ENCODE measurements at regions not wholly inside any gene's neighbourhood (a gene's known extent, or its start where the extent isn't known, plus 50 kb on each side); places are given as distances from the start of the nearest gene placed in this dataset.
A peak's percentile ranks its signal among the peaks of the same experiment; 100 is the strongest.

DNA sequence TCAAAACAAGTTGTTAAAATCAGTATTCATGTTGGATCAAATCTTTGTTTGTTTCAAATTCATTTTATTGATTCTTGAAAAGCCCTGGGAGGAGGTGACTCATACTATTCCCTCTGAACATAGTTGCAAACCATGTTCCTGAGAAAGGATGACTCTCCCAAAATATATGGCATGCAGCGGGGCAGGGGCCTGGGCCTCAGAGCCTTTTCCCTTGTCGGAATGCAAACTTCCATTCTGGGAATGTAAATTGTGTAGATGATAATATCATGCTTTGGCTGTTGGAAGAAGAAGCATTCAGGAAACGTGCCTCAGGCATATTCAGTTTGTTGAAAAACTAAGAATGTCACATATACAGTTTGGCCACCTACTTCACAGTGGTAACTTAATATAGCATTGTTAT lies 242.0 kb downstream of the AUH start:
- no peaks in the 10 kb centered on the region for H3K9me3 ChIP-seq
- intact Hi-C loops (cut with DNase I) = loop anchor here in 3 of 4 donors (5.0 kb wide), 3 partner anchors 73 to 303 kb away; partner anchors contain the start of gene NFIL3 (in 1 of the 3)
- no peaks in the 10 kb centered on the region for H3K27me3 ChIP-seq
- no peaks in the 10 kb centered on the region for H3K36me3 ChIP-seq
- H3K4me3 ChIP-seq = no peak overlapping the region
- WGBS, 3 donors = 5 to 19% (median 15%) methylated on average over 3 of the region's 3 CpGs
- peak overlapping the region in 1 of 2 donors; percentile 79 for H3K27ac ChIP-seq
- no peak for TF ChIP-seq POLR2A (IDR thresholded peaks at IDR 0.05)
- TF ChIP-seq EP300 (IDR thresholded peaks at IDR 0.05) = no peak
- TF ChIP-seq, protein P1, sequence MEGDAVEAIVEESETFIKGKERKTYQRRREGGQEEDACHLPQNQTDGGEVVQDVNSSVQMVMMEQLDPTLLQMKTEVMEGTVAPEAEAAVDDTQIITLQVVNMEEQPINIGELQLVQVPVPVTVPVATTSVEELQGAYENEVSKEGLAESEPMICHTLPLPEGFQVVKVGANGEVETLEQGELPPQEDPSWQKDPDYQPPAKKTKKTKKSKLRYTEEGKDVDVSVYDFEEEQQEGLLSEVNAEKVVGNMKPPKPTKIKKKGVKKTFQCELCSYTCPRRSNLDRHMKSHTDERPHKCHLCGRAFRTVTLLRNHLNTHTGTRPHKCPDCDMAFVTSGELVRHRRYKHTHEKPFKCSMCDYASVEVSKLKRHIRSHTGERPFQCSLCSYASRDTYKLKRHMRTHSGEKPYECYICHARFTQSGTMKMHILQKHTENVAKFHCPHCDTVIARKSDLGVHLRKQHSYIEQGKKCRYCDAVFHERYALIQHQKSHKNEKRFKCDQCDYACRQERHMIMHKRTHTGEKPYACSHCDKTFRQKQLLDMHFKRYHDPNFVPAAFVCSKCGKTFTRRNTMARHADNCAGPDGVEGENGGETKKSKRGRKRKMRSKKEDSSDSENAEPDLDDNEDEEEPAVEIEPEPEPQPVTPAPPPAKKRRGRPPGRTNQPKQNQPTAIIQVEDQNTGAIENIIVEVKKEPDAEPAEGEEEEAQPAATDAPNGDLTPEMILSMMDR (IDR thresholded peaks at IDR 0.05) = no peak
- no peak for DNase-seq
- peaks cover 7% of the 10 kb centered on the region for H3K4me1 ChIP-seq (ENCODE audit: insufficient read depth)

DNA sequence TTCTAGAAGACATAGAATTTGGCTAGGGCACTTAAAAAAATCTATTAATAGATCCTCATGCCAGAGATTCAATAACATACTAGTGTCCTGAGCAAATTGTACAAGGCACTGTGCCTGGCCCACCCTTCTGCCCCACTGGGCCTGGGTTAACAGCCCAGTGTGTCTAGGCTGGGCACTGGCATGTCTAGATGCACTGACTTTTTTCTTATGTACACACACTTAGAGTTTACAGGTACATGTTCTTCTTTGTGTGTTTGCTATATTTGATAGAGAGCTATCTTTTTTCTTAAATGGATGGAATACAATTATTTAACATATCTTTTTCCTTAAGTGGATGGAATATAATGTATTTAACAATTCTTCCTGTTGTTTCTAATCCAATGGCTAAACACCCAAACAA lies 241.5 kb downstream of the AUH start:
- DNase-seq = no peak
- intact Hi-C loops (cut with DNase I) = no loop called here
- TF ChIP-seq POLR2A (IDR thresholded peaks at IDR 0.05) = no peak
- TF ChIP-seq EP300 (IDR thresholded peaks at IDR 0.05) = no peak
- TF ChIP-seq, protein P1 (IDR thresholded peaks at IDR 0.05) = no peak
- Histone ChIP-seq H3K36me3 (no peaks in the 10 kb centered on the region), H3K27me3 (no peaks in the 10 kb centered on the region), H3K4me1 (ENCODE audit: insufficient read depth) (peaks cover 7% of the 10 kb centered on the region), H3K4me3 (no peak overlapping the region), H3K27ac (peak overlapping the region in 1 of 2 donors; percentile 79), H3K9me3 (no peaks in the 10 kb centered on the region)

DNA sequence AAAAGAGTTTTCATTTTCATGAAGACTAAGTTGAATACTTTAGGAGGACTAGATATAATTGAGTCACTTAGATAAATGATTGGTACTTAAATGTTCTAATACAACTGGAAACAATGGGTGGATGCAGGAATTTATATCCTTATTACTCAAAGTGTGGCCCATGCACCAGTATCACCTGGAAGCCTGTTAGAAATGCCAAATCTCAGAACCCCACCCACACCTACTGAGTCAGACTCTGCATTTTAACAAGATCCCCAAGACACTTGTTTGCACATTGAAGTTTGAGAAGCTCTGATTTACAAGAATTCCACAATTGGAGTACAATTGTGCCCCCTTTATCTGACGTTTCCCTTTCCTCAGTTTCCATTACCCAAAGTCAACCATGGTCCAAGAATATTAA lies 239.0 kb downstream of the AUH start:
- H3K36me3 ChIP-seq = no peaks in the 10 kb centered on the region
- H3K9me3 ChIP-seq = no peaks in the 10 kb centered on the region
- no peaks in the 10 kb centered on the region for H3K27me3 ChIP-seq
- no peak overlapping the region for H3K27ac ChIP-seq
- 73 to 88% (median 79%) methylated on average over 1 of the region's 1 CpG for WGBS, 3 donors
- H3K4me3 ChIP-seq = no peak overlapping the region
- TF ChIP-seq EP300 (IDR thresholded peaks at IDR 0.05) (no peak), POLR2A (IDR thresholded peaks at IDR 0.05) (no peak)
- TF ChIP-seq, protein P1 (IDR thresholded peaks at IDR 0.05) = no peak
- peaks cover 5% of the 10 kb centered on the region for H3K4me1 ChIP-seq (ENCODE audit: insufficient read depth)
- DNase-seq = no peak
- intact Hi-C loops (cut with DNase I) = no loop called here

DNA sequence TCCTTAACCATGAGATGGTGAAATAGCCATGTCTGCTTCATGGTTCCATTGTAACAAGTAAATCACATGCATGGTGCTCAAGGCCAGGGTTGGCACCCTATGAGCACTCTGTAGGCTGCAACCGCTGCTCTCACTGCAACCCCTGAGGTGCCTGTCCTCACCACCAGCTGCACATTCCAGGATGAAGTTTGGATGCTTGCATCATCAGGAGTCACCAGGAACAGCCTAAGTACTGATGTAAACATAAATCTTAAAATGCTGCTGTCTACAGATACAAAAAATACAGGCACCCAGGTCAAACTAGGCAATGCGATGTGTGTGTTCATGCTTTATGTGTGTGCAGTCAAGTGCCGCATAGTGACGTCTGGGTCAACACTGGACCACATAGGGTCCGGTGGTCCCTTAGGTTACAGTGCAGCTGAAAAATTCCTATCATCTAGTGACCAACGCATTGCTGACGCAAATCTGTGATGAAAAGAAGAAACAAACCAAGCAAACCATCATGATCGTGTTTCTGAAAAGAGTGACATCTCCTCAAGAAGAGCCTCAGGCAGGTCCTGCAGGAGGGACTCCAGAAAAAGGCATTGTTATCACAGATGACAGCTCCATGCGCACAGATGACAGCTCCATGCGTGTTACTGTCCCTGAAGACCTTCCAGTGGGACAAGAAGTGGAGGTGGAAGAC lies 234.8 kb downstream of the AUH start:
- DNase-seq = no peak
- intact Hi-C loops (cut with DNase I) = no loop called here
- no peaks in the 10 kb centered on the region for H3K9me3 ChIP-seq
- 84 to 87% (median 85%) methylated on average over 10 of the region's 10 CpGs for WGBS, 3 donors
- no peaks in the 10 kb centered on the region for H3K27me3 ChIP-seq
- no peak overlapping the region for H3K27ac ChIP-seq
- no peaks in the 10 kb centered on the region for H3K36me3 ChIP-seq
- TF ChIP-seq POLR2A (IDR thresholded peaks at IDR 0.05) (no peak), EP300 (IDR thresholded peaks at IDR 0.05) (no peak)
- TF ChIP-seq, protein P1 (IDR thresholded peaks at IDR 0.05) = no peak
- no peak overlapping the region for H3K4me3 ChIP-seq
- H3K4me1 ChIP-seq (ENCODE audit: insufficient read depth) = peaks cover 2% of the 10 kb centered on the region

All from ovary (tissue), 7 donors.